Lower leg skin (tissue), 4 donors: ENCODE measurements at regions not wholly inside any gene's neighbourhood (a gene's known extent, or its start where the extent isn't known, plus 50 kb on each side); places are given as distances from the start of the nearest gene placed in this dataset.

Experiments used
- DNase-seq, 2 donors: peaks; one replicate each; pipeline ENCODE4 v3.0.0-alpha.2; 2019; ENCODE audit warnings: low spot score in 2 of 2
- H3K4me3 ChIP-seq: fragments of 200-600 bp; sonication (generic); 2 replicates; pipeline ENCODE4 v1.5.1; 2017; ENCODE audit warnings: mild to moderate bottlenecking, low read depth; ENCODE audit not compliant: poor library complexity, severe bottlenecking
- POLR2A ChIP-seq, 2 donors: fragments of 450-650 bp; IDR thresholded peaks; one replicate each; pipeline ENCODE4 v1.6.1; 2016 to 2017; ENCODE audit warnings: antibody characterized with exemption in 2 of 2, mild to moderate bottlenecking in 1 of 2, moderate library complexity in 1 of 2
- WGBS, 2 donors: methylation state at CpG; one replicate each; pipeline ENCODE4 v1.1.5; 2018; 5-methylcytosine and 5-hydroxymethylcytosine counted together
- intact Hi-C: fragments of 100-400 bp; cut with DNase I; formaldehyde crosslinking; loops from one replicate; pipeline ENCODE4 v1.15.0; 2023; ENCODE audit warnings: low total_unique reads
- TF ChIP-seq, protein P1 (sequence below), 3 donors: fragments of 450-650 bp; IDR thresholded peaks; one replicate each; pipeline ENCODE4 v1.5.1; 2016; ENCODE audit warnings: antibody characterized with exemption in 3 of 3, mild to moderate bottlenecking in 3 of 3, moderate library complexity in 2 of 3

DNA sequence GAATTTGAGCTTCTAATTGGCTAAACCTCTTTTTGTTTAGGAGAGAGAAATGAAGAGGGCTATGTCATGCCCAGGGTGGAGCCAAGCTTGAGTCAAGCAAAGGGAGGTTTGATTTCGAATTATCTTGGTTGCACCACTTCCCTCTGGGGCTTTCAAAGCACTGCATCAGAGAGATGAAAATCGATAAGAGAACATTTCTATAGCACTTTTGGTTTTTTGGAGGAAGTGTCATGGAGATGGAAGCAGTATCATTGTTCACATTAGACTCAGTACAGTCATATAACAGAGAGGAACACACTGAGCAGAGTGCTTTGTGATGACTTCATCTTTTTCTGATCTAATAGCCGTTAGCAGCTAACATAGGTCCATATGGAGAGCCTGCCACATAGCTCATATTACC is 120.3 kb upstream of the UXS1 start:
- intact Hi-C loops, result no loop called here
- no peak for TF ChIP-seq POLR2A (IDR thresholded peaks at IDR 0.05)
- TF ChIP-seq, protein P1, sequence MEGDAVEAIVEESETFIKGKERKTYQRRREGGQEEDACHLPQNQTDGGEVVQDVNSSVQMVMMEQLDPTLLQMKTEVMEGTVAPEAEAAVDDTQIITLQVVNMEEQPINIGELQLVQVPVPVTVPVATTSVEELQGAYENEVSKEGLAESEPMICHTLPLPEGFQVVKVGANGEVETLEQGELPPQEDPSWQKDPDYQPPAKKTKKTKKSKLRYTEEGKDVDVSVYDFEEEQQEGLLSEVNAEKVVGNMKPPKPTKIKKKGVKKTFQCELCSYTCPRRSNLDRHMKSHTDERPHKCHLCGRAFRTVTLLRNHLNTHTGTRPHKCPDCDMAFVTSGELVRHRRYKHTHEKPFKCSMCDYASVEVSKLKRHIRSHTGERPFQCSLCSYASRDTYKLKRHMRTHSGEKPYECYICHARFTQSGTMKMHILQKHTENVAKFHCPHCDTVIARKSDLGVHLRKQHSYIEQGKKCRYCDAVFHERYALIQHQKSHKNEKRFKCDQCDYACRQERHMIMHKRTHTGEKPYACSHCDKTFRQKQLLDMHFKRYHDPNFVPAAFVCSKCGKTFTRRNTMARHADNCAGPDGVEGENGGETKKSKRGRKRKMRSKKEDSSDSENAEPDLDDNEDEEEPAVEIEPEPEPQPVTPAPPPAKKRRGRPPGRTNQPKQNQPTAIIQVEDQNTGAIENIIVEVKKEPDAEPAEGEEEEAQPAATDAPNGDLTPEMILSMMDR (IDR thresholded peaks at IDR 0.05), result no peak
- no peak overlapping the region for H3K4me3 ChIP-seq
- WGBS, 2 donors, result 69 to 71% methylated on average over 3 of the region's 3 CpGs
- DNase-seq, result no peak

DNA sequence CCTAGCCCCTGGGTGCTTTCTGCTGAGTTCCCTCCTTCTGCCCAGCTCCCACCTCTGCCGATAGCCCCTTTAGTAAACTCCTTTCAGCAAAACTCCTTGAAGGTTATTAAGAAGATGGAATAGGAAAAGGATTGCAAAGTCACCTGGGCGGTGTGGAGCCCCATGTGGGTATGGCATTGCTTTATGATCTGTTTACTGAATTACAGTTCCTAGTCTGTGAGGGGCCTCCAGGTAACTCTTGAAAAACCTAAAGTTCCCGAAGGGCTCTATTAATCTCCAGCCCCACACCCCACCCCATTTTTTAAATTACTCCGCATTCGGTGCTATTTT is 116.9 kb upstream of the UXS1 start:
- TF ChIP-seq POLR2A (IDR thresholded peaks at IDR 0.05), result no peak
- TF ChIP-seq, protein P1 (IDR thresholded peaks at IDR 0.05), result no peak
- intact Hi-C loops, result no loop called here
- H3K4me3 ChIP-seq, result no peak overlapping the region
- WGBS, 2 donors, result 79 to 81% methylated on average over 5 of the region's 5 CpGs
- DNase-seq, result no peak

DNA sequence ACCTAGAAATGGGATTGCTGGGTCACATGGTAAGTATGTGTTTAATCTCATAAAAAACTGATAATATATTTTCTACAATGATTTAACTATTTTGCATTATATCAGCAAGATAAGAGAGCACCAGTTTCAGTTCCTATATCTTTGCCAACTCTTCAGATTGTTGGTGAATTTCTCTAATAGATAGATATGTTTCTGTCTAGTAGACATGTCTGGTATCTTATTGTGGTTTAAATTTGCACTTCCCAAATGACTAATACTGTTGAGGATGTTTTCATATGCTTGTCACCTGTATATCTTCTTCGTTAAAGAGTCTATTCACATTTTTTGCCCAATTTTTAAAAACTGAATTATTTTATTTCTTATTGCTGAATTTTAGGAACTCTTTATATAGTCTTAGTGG is 113.8 kb upstream of the UXS1 start:
- TF ChIP-seq, protein P1 (IDR thresholded peaks at IDR 0.05), result no peak
- TF ChIP-seq POLR2A (IDR thresholded peaks at IDR 0.05), result no peak
- no peak overlapping the region for H3K4me3 ChIP-seq
- intact Hi-C loops, result no loop called here
- DNase-seq, result no peak
- 73 to 74% methylated on average over 1 of the region's 1 CpG for whole genome bisulfite sequencing, 2 donors

DNA sequence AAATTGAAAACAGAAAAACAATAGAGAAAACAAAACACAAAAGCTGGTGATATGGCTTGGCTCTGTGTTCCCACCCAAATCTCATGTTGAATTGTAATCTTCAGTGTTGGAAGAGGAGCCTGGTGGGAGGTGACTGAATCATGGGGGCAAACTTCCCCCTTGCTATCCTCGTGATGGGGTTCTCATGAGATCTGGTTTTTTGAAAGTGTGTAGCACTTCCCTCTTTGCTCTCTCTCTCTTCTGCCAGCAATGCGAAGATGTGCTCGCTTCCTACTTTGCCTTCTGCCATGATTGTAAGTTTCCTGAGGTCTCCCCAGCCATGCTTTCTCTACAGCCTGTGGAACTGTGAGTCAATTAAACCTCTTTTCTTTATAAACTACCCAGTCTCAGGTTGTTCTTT is 112.3 kb upstream of the UXS1 start:
- H3K4me3 ChIP-seq, result no peak overlapping the region
- intact Hi-C loops, result no loop called here
- WGBS, 2 donors, result 75 to 81% methylated on average over 3 of the region's 3 CpGs
- TF ChIP-seq, protein P1 (IDR thresholded peaks at IDR 0.05), result no peak
- TF ChIP-seq POLR2A (IDR thresholded peaks at IDR 0.05), result no peak
- no peak for DNase-seq

DNA sequence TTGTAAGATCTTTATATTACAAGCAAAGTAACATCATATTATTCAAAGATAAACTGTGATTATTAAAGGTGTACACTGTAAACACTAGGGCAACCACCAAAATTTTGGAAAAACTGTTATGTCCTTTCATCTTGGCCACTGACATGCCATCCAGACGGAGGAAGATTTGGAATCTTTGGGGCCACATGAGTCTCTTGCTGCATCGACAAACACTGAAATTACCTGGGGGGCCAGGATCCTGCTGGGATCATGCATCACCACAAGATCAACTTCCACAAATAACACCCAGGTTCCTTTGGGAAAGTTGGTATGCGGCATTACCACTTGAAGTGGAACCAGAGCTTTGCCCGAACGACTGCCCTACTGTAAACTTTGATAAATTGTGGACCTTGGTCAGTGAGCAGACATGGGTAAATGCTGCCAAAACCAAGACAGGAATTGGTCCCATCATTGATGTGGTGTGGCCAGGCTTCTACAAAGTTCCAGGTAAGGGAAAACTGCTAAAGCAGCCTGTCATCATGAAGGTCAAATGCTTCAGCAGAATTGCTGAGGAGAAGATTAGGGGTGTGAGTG is 110.6 kb upstream of the UXS1 start:
- intact Hi-C loops, result no loop called here
- no peak for DNase-seq

DNA sequence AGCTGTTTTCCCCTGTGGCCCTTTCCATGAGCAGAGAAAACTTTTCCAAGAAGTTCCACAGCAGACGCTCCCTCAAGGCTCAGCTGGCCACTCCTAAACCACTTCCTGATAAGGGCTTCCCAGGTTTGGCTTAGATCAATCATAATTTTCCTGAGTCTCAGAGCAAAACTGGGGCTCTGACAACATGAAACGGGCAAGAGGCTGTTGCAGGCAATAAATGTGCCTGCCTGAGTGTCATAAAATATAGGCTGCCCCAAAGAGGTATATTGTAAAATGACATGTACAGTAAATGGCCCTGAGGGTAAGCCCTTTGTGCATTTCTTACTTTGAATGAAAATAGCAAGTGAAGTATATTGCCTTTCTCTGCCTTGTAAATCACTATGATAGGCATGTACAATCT is 105.6 kb upstream of the UXS1 start:
- DNase-seq, result no peak
- H3K4me3 ChIP-seq, result no peak overlapping the region
- 17 to 47% methylated on average over 2 of the region's 2 CpGs for WGBS, 2 donors
- TF ChIP-seq POLR2A (IDR thresholded peaks at IDR 0.05), result no peak
- TF ChIP-seq, protein P1 (IDR thresholded peaks at IDR 0.05), result no peak
- intact Hi-C loops, result no loop called here

More for the DNA sequence above, 110.6 kb upstream of the UXS1 start:
- no peak for TF ChIP-seq POLR2A (IDR thresholded peaks at IDR 0.05)
- TF ChIP-seq, protein P1 (IDR thresholded peaks at IDR 0.05), result no peak
- H3K4me3 ChIP-seq, result no peak overlapping the region
- WGBS, 2 donors, result 89% methylated on average over 5 of the region's 5 CpGs
